CD14-positive monocyte (primary cell): ENCODE measurements at regions not wholly inside any gene's neighbourhood (a gene's known extent, or its start where the extent isn't known, plus 50 kb on each side); places are given as distances from the start of the nearest gene placed in this dataset.

Experiments used
- DNase-seq, 3 donors: peaks; one replicate each; pipeline ENCODE4 v3.0.0-alpha.2; 2011 to 2022
- H2AFZ ChIP-seq: 2 replicates; pipeline ENCODE4 v1.6.0; 2012; ENCODE audit warnings: mild to moderate bottlenecking, low read depth, low read length, inconsistent platforms; ENCODE audit not compliant: insufficient read depth, poor library complexity, severe bottlenecking
- H3K27ac ChIP-seq, 2 donors: 1 replicate in 1 of 2; 2 replicates in 1 of 2; pipeline ENCODE4 v1.5.1; 2012 to 2013; ENCODE audit warnings: low read length in 2 of 2, control low read depth in 1 of 2, inconsistent platforms in 1 of 2, low read depth in 1 of 2, mild to moderate bottlenecking in 1 of 2
- H3K27me3 ChIP-seq, 2 donors: one replicate each; pipeline versions ENCODE4 v1.6.0 to v1.6.1; 2011 to 2013; ENCODE audit warnings: low read length in 2 of 2; ENCODE audit not compliant: control insufficient read depth in 2 of 2, insufficient read depth in 2 of 2
- H3K36me3 ChIP-seq, 2 donors: replicated peaks in 1 of 2; 1 replicate in 1 of 2; 2 replicates in 1 of 2; pipeline versions ENCODE4 v1.5.1 to v1.6.1; 2012 to 2013; ENCODE audit warnings: low read length in 2 of 2, control low read depth in 1 of 2, inconsistent platforms in 1 of 2, mild to moderate bottlenecking in 1 of 2; ENCODE audit not compliant: insufficient read depth in 2 of 2, control insufficient read depth in 1 of 2
- H3K4me1 ChIP-seq, 2 donors: 1 replicate in 1 of 2; 2 replicates in 1 of 2; pipeline versions ENCODE4 v1.5.1 to v1.6.1; 2012 to 2013; ENCODE audit warnings: low read length in 2 of 2, control low read depth in 1 of 2, inconsistent platforms in 1 of 2, mild to moderate bottlenecking in 1 of 2, moderate library complexity in 1 of 2; ENCODE audit not compliant: insufficient read depth in 2 of 2, control insufficient read depth in 1 of 2
- H3K4me2 ChIP-seq: replicated peaks from 2 replicates; pipeline ENCODE3; 2012; ENCODE audit warnings: low read length, moderate library complexity, mild to moderate bottlenecking; ENCODE audit not compliant: poor library complexity, severe bottlenecking; ENCODE audit errors: extremely low read depth
- H3K4me3 ChIP-seq, 3 experiments: fragments of 200-600 bp in 1 of 3; sonication (generic) in 1 of 3; replicated peaks in 1 of 3; 1 replicate in 2 of 3; 2 replicates in 1 of 3; pipeline ENCODE4 v1.5.1; 2011 to 2013; ENCODE audit warnings: low read length in 3 of 3, mild to moderate bottlenecking in 3 of 3, control low read depth in 2 of 3, low read depth in 2 of 3, inconsistent platforms in 1 of 3, moderate library complexity in 1 of 3
- H3K79me2 ChIP-seq: 2 replicates; pipeline ENCODE4 v1.6.0; 2012; ENCODE audit warnings: mild to moderate bottlenecking, control low read depth, inconsistent platforms, low read length, moderate library complexity; ENCODE audit not compliant: insufficient read depth
- H3K9ac ChIP-seq: 2 replicates; pipeline ENCODE4 v1.6.0; 2017; ENCODE audit warnings: low read length, mild to moderate bottlenecking; ENCODE audit not compliant: insufficient read depth, poor library complexity, severe bottlenecking
- H3K9me3 ChIP-seq, 2 donors: replicated peaks in 1 of 2; 1 replicate in 1 of 2; 2 replicates in 1 of 2; pipeline versions ENCODE4 v1.5.1 to v1.6.1; 2012 to 2013; ENCODE audit warnings: low read length in 2 of 2, control low read depth in 1 of 2; ENCODE audit not compliant: control insufficient read depth in 1 of 2, insufficient read depth in 1 of 2
- H4K20me1 ChIP-seq: 2 replicates; pipeline ENCODE4 v1.6.0; 2012; ENCODE audit warnings: mild to moderate bottlenecking, low read length, control low read depth, moderate library complexity; ENCODE audit not compliant: insufficient read depth
- H3K27ac Mint-ChIP-seq, 7 donors: one replicate each; pipeline ENCODE4 v1.8.0; 2020; ENCODE audit warnings: mild to moderate bottlenecking in 7 of 7, mixed read lengths in 7 of 7, moderate library complexity in 6 of 7, inconsistent platforms in 2 of 7
- H3K27me3 Mint-ChIP-seq, 3 donors: one replicate each; pipeline ENCODE4 v1.8.0; 2021 to 2022; ENCODE audit warnings: low read depth in 3 of 3, mild to moderate bottlenecking in 3 of 3, mixed read lengths in 3 of 3, moderate library complexity in 3 of 3, inconsistent platforms in 1 of 3
- H3K36me3 Mint-ChIP-seq, 2 donors: one replicate each; pipeline ENCODE4 v1.8.0; 2020; ENCODE audit warnings: mixed read lengths in 2 of 2, inconsistent platforms in 1 of 2, mild to moderate bottlenecking in 1 of 2
- H3K4me1 Mint-ChIP-seq: one replicate; pipeline ENCODE4 v1.8.0; 2020; ENCODE audit warnings: mild to moderate bottlenecking, mixed read lengths
- H3K4me3 Mint-ChIP-seq, 2 donors: one replicate each; pipeline ENCODE4 v1.8.0; 2020; ENCODE audit warnings: mild to moderate bottlenecking in 2 of 2, mixed read lengths in 2 of 2, moderate library complexity in 1 of 2
- H3K9me3 Mint-ChIP-seq, 7 donors: one replicate each; pipeline ENCODE4 v1.8.0; 2020 to 2022; ENCODE audit warnings: mixed read lengths in 7 of 7, mild to moderate bottlenecking in 6 of 7, moderate library complexity in 6 of 7, inconsistent platforms in 2 of 7
- WGBS: methylation state at CpG from one replicate; pipeline ENCODE4 v1.1.5; 2013; ENCODE audit warnings: missing lambda C conversion rate; ENCODE audit not compliant: insufficient coverage; 5-methylcytosine and 5-hydroxymethylcytosine counted together
- intact Hi-C, 2 donors: fragments of 100-400 bp; cut with micrococcal nuclease; formaldehyde crosslinking; loops; one replicate each; pipeline versions ENCODE4 v1.15.0 to v1.15.1; 2023
- TF ChIP-seq, protein P1 (sequence below): fragments of 200-600 bp; IDR thresholded peaks from one replicate; pipeline ENCODE4 v1.8.0; 2022; ENCODE audit warnings: antibody characterized with exemption, mild to moderate bottlenecking

DNA sequence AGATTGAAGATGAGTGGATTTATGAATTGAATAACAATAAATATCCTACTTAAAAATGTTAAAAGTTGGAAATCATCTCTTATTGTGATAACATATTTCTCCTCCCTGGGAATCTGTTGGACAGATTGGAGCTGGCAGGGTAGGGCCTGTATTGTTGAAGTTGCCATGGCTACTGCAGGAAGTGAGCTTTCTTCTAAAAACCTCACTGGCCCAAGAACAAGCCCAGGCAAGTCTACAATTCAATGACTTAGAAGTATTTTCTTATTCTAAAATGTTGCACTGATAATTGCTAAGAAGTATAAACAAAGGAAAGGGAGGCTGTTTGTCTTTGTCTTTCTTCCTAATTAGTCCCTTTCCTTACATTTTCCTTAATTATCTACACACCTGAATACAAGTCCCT lies 112.1 kb downstream of the DLEU7 start:
- peaks cover 15 to 18% of the 10 kb centered on the region in 2 donors for H3K36me3 Mint-ChIP-seq
- TF ChIP-seq, protein P1, sequence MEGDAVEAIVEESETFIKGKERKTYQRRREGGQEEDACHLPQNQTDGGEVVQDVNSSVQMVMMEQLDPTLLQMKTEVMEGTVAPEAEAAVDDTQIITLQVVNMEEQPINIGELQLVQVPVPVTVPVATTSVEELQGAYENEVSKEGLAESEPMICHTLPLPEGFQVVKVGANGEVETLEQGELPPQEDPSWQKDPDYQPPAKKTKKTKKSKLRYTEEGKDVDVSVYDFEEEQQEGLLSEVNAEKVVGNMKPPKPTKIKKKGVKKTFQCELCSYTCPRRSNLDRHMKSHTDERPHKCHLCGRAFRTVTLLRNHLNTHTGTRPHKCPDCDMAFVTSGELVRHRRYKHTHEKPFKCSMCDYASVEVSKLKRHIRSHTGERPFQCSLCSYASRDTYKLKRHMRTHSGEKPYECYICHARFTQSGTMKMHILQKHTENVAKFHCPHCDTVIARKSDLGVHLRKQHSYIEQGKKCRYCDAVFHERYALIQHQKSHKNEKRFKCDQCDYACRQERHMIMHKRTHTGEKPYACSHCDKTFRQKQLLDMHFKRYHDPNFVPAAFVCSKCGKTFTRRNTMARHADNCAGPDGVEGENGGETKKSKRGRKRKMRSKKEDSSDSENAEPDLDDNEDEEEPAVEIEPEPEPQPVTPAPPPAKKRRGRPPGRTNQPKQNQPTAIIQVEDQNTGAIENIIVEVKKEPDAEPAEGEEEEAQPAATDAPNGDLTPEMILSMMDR: no peak
- Histone ChIP-seq H3K4me1 (no peaks in the 10 kb centered on the region), H3K4me3 (no peak overlapping the region), H3K9ac (no peak overlapping the region), H2AFZ (no peak overlapping the region), H3K36me3 (no peaks in the 10 kb centered on the region), H3K79me2 (no peaks in the 10 kb centered on the region), H3K27ac (no peak overlapping the region), H3K9me3 (peaks cover 3 to 6% of the 10 kb centered on the region in 2 donors), H3K4me2 (no peak overlapping the region), H4K20me1 (no peaks in the 10 kb centered on the region), H3K27me3 (no peaks in the 10 kb centered on the region)
- intact Hi-C loops: no loop called here
- no peak overlapping the region for H3K27ac Mint-ChIP-seq
- DNase-seq: no peak
- H3K9me3 Mint-ChIP-seq: peaks cover 5 to 15% (median 11%) of the 10 kb centered on the region in 7 donors
- H3K4me3 Mint-ChIP-seq: no peak overlapping the region
- no peaks in the 10 kb centered on the region for H3K27me3 Mint-ChIP-seq
- H3K4me1 Mint-ChIP-seq: peaks cover 3% of the 10 kb centered on the region

DNA sequence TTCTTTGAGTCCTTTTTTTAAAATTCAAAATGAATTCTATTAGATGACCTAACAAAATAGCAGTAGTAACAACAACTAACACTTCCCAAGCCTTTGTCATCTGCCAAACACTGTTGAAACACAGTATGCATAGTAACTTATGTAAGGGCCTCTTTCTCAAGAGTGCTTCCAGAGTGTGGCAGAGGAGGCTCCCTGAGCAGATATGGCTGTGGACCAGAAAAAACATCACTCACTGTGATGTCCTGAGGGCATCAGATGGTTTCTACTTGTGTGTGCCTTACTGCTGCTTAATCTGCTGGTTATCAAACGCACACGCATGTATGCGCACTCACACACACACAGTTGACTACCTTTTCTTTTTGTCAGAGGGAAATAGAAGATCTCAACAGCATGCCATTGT lies 110.8 kb downstream of the DLEU7 start:
- Histone ChIP-seq H4K20me1 (no peaks in the 10 kb centered on the region), H3K4me3 (no peak overlapping the region), H3K36me3 (no peaks in the 10 kb centered on the region), H3K9me3 (peaks cover 3 to 6% of the 10 kb centered on the region in 2 donors), H3K27me3 (no peaks in the 10 kb centered on the region), H2AFZ (no peak overlapping the region), H3K9ac (no peak overlapping the region), H3K4me2 (no peak overlapping the region), H3K27ac (no peak overlapping the region), H3K4me1 (no peaks in the 10 kb centered on the region), H3K79me2 (no peaks in the 10 kb centered on the region)
- Mint-ChIP-seq H3K4me1 (peaks cover 3% of the 10 kb centered on the region), H3K27me3 (no peaks in the 10 kb centered on the region), H3K9me3 (peaks cover 5 to 15% (median 11%) of the 10 kb centered on the region in 7 donors), H3K27ac (peak overlapping the region in 1 of 7 donors; percentile 5), H3K36me3 (peaks cover 7 to 9% of the 10 kb centered on the region in 2 donors), H3K4me3 (no peak overlapping the region)
- no CpG with 5 or more reads among the region's 3 CpGs for WGBS
- DNase-seq: no peak
- intact Hi-C loops: no loop called here
- TF ChIP-seq, protein P1: no peak
